Activated B cell treated with CpG ODN at 0.5 μM for 24 hours (primary cell): ENCODE measurements at regions not wholly inside any gene's neighbourhood (a gene's known extent, or its start where the extent isn't known, plus 50 kb on each side); places are given as distances from the start of the nearest gene placed in this dataset.

ENCODE experiments used
- ATAC-seq: fragments of 200-7000 bp; cut with Tn5 transposase; one replicate; pipeline ENCODE4 v1.10.0; 2021; ENCODE audit warnings: low read depth, mild to moderate bottlenecking, moderate library complexity
- CTCF ChIA-PET: fragments of 350-600 bp; sonication (Branson Sonifier 250); formaldehyde crosslinking; loops from one replicate; lab custom pipeline; 2021; ENCODE audit warnings: antibody characterized with exemption; lab: Charles Lee
- POLR2A ChIA-PET: fragments of 350-600 bp; sonication (Branson Sonifier 250); formaldehyde crosslinking; loops from one replicate; lab custom pipeline; 2021; ENCODE audit warnings: antibody characterized with exemption; lab: Charles Lee
- DNase-seq: peaks from one replicate; pipeline ENCODE4 v3.0.0; 2022
- H3K27ac Mint-ChIP-seq: one replicate; pipeline ENCODE4 v1.8.0; 2020; ENCODE audit warnings: mixed read lengths
- H3K27me3 Mint-ChIP-seq: one replicate; pipeline ENCODE4 v1.8.0; 2021; ENCODE audit warnings: mixed read lengths
- H3K36me3 Mint-ChIP-seq: one replicate; pipeline ENCODE4 v1.8.0; 2021; ENCODE audit warnings: low read depth, mixed read lengths
- H3K4me1 Mint-ChIP-seq: one replicate; pipeline ENCODE4 v1.8.0; 2021; ENCODE audit warnings: mixed read lengths
- H3K4me3 Mint-ChIP-seq: one replicate; pipeline ENCODE4 v1.8.0; 2020; ENCODE audit warnings: mild to moderate bottlenecking, mixed read lengths
- H3K9me3 Mint-ChIP-seq: one replicate; pipeline ENCODE4 v1.8.0; 2020; ENCODE audit warnings: mixed read lengths
- intact Hi-C: fragments of 100-400 bp; cut with micrococcal nuclease; formaldehyde crosslinking; loops from one replicate; pipeline ENCODE4 v1.15.1; 2024
- TF ChIP-seq, protein P1 (sequence below): fragments of 200-600 bp; IDR thresholded peaks from one replicate; pipeline ENCODE4 v1.8.0; 2022; ENCODE audit warnings: antibody characterized with exemption, mild to moderate bottlenecking

DNA sequence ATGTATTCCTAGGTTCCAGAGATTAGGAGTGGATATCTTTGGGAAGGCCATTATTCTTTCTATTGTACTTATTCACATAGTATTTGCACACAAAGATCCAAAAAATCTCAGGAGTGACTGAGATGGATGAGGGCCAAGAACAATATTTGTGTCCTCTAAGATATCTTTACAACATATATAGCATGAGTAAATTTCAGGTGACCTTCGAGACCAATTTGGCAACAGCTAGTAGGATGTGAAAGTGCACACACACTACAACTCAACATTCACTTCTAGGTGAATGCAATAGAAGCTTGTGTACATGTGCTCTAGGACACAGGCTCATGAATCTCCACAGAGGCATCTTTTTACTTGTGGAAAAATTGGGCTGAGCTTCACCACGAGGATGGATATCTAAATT, 224.0 kb downstream of the C1orf94 start:
- peaks cover 7% of the 10 kb centered on the region for H3K27me3 Mint-ChIP-seq
- ATAC-seq (no peak), DNase-seq (no peak)
- H3K27ac Mint-ChIP-seq, result no peak overlapping the region
- H3K4me1 Mint-ChIP-seq, result no peaks in the 10 kb centered on the region
- intact Hi-C loops, result no loop called here
- POLR2A ChIA-PET, result no interaction called here
- TF ChIP-seq, protein P1, sequence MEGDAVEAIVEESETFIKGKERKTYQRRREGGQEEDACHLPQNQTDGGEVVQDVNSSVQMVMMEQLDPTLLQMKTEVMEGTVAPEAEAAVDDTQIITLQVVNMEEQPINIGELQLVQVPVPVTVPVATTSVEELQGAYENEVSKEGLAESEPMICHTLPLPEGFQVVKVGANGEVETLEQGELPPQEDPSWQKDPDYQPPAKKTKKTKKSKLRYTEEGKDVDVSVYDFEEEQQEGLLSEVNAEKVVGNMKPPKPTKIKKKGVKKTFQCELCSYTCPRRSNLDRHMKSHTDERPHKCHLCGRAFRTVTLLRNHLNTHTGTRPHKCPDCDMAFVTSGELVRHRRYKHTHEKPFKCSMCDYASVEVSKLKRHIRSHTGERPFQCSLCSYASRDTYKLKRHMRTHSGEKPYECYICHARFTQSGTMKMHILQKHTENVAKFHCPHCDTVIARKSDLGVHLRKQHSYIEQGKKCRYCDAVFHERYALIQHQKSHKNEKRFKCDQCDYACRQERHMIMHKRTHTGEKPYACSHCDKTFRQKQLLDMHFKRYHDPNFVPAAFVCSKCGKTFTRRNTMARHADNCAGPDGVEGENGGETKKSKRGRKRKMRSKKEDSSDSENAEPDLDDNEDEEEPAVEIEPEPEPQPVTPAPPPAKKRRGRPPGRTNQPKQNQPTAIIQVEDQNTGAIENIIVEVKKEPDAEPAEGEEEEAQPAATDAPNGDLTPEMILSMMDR, result no peak
- H3K4me3 Mint-ChIP-seq, result no peak overlapping the region
- H3K9me3 Mint-ChIP-seq, result peaks cover 7% of the 10 kb centered on the region
- CTCF ChIA-PET, result no interaction called here
- H3K36me3 Mint-ChIP-seq, result no peaks in the 10 kb centered on the region

DNA sequence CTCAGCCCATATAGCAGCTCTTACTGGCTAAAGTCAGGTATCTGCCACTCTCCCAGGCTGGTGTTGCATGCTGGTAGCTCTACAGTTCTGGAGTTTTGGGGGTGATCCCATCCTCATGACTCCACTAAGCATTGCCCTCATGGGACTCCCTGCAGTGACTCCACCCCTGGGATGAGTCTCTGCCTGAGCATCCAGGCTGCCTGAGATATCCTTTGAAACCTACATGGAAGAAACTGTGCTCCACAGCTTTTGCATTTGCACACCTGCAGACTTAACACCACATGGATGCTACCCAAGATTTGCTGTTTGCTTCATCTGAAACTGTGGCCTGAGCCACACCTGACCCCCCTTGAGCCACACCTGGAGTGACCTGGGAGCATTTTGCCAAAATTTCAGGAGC, 226.4 kb downstream of the C1orf94 start:
- TF ChIP-seq, protein P1, result no peak
- H3K4me3 Mint-ChIP-seq, result no peak overlapping the region
- no peaks in the 10 kb centered on the region for H3K4me1 Mint-ChIP-seq
- DNase-seq, result no peak
- intact Hi-C loops, result no loop called here
- peaks cover 5% of the 10 kb centered on the region for H3K27me3 Mint-ChIP-seq
- POLR2A ChIA-PET, result no interaction called here
- peaks cover 7% of the 10 kb centered on the region for H3K9me3 Mint-ChIP-seq
- no peaks in the 10 kb centered on the region for H3K36me3 Mint-ChIP-seq
- CTCF ChIA-PET, result no interaction called here
- ATAC-seq, result no peak
- H3K27ac Mint-ChIP-seq, result no peak overlapping the region

DNA sequence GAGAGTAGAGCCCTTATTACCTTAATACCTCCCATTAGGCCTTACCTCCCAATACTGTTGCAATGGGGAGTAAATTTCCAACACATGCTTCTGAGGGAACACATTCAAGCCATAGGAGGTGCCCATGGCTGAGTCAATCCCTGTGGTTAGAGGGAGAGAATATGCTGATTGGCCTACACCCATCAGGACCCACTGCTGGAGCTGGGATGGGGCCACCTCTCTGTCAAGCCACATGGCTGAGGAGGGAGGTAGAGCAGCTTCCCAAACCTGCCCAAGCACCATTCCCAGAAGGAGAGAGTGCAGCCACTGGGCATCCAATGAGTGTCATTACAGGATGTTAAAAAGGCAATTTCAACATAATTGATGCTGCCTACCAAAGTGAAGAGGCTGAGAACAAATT, 228.1 kb downstream of the C1orf94 start:
- ATAC-seq, result no peak
- H3K27ac Mint-ChIP-seq, result no peak overlapping the region
- H3K36me3 Mint-ChIP-seq, result no peaks in the 10 kb centered on the region
- DNase-seq, result no peak
- peaks cover 7% of the 10 kb centered on the region for H3K9me3 Mint-ChIP-seq
- ChIA-PET POLR2A (no interaction called here), CTCF (no interaction called here)
- intact Hi-C loops, result no loop called here
- TF ChIP-seq, protein P1, result no peak
- H3K27me3 Mint-ChIP-seq, result peaks cover 5% of the 10 kb centered on the region
- H3K4me3 Mint-ChIP-seq, result no peak overlapping the region
- no peaks in the 10 kb centered on the region for H3K4me1 Mint-ChIP-seq

DNA sequence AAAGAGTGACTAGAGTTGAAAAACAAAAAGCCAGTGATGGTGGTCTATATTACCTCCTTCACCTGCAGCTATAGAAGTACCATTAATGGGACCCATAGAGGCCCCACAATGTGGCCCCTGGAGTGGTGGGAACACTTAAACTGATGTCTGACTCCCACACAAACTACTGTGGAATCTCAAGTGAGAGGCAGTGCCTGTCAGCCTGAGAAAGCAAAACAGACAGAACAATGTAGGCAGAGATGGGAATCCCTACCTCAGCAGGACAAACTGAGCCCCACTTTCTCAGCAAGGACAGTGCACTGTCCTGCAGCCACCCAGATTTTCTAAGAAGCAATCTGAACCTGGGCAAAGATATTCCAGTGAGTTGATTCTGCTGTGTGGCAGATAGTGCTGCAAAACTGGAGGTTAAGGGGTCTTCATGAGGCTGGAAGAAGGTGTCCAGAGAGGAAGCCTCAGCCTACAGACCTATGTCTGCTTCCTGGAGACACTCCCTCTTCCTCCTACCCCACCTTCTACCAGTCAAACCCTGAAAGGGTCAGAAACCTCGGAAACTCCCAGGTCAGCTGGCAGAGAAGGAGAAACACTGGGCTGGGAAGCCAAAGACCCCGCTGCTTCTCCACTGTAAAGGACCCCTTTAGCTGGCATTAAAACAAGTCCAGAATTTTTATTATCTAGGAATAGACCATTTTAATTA, 228.7 kb downstream of the C1orf94 start:
- ATAC-seq (no peak), DNase-seq (no peak)
- ChIA-PET POLR2A (no interaction called here), CTCF (no interaction called here)
- no peaks in the 10 kb centered on the region for H3K36me3 Mint-ChIP-seq
- H3K27me3 Mint-ChIP-seq, result peaks cover 5% of the 10 kb centered on the region
- TF ChIP-seq, protein P1, result no peak
- peaks cover 7% of the 10 kb centered on the region for H3K9me3 Mint-ChIP-seq
- H3K27ac Mint-ChIP-seq, result no peak overlapping the region
- H3K4me1 Mint-ChIP-seq, result no peaks in the 10 kb centered on the region
- intact Hi-C loops, result no loop called here
- no peak overlapping the region for H3K4me3 Mint-ChIP-seq

DNA sequence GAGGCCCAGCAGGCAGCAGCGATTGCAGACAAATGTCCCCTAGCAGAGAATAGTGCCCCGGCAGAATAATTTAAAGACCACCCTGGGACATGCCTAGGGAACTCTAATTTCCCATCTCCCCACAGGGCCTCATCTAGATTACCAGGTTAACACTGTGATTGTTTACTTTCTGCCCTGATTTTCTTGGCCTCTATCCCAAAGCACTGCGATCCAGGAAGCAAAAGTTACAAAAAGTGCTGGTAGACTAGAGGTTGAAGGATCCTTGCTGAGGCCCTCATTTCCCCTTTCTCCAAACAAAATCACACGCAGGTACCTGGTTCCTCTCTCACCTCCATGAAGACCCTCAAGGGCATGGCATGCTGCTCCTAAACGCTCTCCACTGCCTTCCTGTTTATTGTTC, 229.7 kb downstream of the C1orf94 start:
- ATAC-seq, result no peak
- TF ChIP-seq, protein P1, result no peak
- peaks cover 7% of the 10 kb centered on the region for H3K9me3 Mint-ChIP-seq
- ChIA-PET CTCF (no interaction called here), POLR2A (no interaction called here)
- H3K36me3 Mint-ChIP-seq, result no peaks in the 10 kb centered on the region
- DNase-seq, result no peak
- no peak overlapping the region for H3K27ac Mint-ChIP-seq
- H3K4me1 Mint-ChIP-seq, result no peaks in the 10 kb centered on the region
- H3K4me3 Mint-ChIP-seq, result no peak overlapping the region
- intact Hi-C loops, result no loop called here
- H3K27me3 Mint-ChIP-seq, result peaks cover 5% of the 10 kb centered on the region
